Fibroblast of skin of right quadriceps (primary cell): ENCODE measurements at regions not wholly inside any gene's neighbourhood (a gene's known extent, or its start where the extent isn't known, plus 50 kb on each side); places are given as distances from the start of the nearest gene placed in this dataset.

Source experiments
- DNase-seq: peaks from one replicate; pipeline ENCODE4 v3.0.0-alpha.2; 2013

DNA sequence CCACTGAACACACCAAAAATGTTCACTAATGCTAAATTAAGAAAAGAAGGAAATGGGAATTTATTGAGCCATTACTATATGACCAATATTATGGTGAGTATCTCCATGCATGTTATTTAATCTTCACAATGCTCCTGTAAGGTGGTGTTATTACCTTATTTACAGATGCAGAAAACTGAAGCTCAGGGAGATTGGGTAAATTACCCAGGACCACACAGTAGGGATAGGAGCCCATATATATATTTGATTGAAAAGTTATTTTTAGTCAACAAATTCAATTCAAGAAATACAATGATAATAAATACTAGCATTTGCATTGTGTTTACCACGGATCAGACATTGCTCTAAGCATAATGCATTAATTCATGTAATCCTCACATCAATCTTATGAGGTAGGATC, 202.2 kb upstream of the FBXO11 start:
- no peak for DNase-seq

DNA sequence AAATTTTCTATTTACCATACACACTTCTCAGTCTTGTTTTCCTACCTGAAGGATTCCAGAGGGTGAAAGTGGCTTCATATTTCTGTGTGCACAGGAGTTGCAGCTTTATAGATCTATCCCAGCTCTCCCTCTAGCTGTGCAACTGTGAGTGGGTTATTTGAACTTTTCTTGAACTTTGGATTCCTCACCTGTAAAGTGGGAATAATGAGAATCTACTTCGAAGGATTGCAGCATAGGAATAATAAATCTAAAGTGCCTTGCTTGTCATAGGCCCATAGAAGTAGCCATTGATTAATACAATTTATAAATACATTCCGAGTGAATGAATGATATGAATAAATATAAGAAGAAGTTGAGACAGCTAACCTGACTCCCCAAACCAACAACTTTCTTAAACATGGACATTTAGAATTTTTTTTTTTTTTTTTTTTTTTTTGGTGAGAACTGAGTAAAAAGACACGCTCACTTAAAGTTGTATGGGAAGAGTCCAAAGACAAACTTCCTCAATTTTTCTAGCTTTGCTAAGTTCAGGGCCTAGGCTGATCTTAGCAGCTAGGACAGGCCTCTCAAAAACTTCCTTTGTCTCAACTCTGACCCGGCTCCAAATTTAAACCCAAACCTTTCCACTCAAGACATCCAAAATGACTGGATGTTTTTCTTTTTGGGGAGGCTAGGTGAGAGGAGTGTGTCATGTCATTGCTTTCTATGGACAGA, 203.3 kb upstream of the FBXO11 start:
- DNase-seq, result no peak

DNA sequence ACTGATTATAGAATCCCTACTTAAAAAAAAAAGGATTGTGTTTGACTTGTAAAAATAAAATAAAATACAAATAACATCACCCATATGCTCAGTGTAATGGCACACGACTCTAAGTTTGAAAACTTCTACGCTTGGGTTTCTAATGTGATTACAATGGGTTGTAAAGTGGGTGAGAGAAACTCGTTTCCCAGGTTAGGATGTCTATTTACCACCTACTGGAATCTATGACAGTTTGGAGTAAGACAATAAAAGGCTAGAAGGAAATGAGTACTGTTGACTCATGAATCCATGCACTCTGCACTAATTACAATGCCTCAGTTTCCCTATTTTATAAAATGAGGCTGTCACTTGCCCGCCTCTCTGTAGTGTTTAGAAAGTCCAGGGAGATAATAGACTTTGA, 204.0 kb upstream of the FOXN2 start:
- DNase-seq, result no peak

DNA sequence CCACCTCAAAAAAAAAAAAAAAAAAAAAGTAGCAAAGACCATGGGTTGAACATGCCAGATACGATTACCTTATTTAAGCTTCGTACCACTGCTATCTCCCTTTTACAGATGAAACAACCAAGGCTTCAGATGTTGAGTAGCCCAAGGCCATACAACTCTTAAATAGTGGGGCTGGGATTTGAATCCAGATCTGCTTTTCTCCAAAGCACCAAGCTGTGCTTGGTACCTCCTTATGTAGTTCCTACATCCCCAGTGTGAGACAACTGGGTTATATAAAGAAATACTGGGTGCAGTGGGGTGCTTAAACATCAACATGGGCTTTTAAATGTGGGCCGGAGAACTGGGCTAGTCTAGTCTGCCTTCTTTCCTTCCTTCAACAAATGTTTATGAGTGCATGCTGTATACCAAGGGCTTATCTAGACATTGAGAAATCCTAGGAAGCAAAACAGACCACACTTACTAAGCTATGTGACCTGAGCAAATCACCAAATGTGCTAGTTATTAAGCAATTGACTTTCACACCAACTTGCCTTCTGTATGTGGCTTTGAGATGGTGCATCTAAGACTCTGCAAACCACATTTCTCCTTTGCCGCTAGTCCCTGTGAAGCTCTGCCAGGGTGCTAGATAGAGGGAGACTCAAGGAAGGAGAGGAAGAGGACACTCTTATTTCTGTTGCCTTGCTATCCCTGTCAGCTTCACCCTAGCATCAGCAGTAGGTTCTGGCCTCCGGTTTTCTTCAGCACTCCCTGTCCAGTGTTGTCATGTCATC, 201.4 kb upstream of the FOXN2 start:
- peak; percentile 32 for DNase-seq

DNA sequence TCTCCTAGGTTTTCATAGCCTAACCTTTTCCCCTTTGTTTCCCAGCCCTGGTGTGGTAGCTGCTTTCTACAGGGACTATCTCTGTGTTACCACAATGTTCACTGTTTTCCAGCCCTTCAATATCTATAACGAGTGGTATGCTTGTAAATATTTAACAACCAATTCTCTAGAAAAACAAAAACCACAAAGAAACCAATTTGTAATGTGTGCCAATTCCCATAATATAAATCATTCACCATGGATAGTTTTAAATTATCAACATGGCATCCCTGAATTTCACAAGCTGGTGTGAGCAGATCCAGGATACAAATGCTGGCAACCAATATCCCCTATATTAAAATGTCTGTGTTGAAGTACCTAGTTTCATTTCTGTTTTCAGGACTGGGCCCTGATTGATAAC, 200.7 kb upstream of the FOXN2 start:
- no peak for DNase-seq

DNA sequence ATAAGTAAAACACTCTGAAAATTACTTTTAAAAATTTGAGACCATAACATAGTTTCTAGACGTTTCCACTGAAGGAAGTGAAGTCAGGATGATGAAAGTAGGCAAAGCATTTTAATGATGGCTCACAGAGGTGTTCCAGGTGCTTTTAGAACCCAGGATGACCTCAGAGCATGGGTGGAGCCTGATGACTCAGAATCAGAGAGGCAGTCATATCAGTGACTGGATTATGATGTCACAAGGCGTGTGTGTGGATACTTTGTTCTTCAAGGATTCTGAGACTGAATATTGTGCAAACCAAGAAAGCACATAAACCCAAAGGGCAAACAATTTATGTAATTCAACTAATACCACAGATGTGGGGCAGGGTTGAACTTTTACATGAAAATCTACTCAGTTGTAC, 200.2 kb upstream of the FOXN2 start:
- DNase-seq, result peak; percentile 42

DNA sequence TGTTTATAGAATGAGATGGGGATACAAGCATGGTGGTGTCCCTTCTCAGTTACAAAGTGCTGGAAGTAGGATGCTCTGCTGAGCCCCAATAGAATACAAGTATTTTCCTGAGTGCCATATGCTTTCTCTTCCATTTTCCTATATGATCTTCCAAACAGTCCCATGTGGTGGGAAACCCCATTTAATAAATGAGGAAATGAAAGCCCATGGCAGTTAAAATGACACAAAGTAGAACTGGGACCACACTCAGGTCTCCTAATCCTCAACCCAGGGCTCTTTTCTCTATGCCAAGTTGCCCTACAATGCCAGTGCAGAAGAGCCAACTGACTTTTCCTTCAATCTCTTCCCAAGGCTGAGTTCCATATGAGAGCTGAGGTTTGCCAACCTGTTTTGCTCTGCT, 198.0 kb upstream of the FOXN2 start:
- DNase-seq, result no peak

DNA sequence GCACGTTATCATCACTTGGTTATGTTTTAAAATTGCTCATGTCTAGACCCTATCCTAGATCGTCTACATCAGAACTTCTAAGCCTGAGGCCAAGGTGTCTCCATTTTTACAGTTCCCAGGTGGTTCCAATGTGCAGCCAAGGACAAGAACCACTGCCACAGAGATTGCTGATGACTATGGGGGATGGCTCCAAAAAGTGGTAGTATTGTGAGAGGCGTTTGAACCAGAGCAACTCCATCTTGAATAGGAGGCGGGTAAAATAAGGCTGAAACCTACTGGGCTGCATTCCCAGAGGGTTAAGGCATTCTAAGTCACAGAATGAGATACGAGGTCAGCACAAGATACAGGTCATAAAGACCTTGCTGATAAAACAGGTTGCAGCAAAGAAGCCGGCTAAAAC, 195.6 kb upstream of the FOXN2 start:
- DNase-seq, result no peak

DNA sequence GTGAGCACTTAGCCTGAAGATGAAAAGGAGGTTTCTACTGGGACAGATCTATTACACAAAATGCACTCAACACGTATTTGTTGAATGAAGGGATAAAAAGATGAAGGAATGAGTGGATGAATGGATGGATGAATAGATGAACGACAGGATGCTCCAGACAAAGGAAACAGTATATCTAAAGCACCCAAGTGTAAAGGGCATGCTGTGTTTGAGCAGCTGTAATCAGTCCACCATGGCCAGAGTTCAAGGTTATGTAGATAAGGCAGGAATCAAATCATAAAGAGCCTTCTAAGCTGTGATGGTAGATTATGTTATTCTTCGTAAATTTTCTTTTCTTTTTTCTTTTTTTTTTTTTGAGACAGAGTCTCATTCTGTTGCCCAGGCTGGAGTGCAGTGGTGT, 194.4 kb upstream of the FOXN2 start:
- no peak for DNase-seq

DNA sequence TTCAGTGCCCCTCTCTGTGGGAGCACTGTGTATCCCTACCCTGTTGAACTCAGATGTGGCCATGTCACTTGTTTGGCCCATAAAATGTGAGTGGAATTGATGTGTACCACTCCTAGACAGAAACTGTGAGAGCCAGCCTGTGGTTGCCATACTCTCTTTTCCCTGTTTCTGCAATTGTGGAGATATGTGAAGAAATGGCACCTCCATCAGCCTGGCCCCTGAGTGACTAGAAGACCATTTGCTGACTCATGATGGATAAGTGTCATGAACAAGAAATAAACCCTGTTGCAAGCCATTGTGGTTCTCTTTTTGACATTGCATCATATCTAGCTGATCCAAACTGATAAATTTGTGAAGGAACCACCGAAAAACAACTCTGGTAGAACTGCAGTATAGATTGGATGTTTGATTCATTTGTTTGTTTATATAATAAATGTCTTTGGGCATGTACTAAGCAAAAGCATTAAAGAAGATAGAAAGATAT, 193.7 kb upstream of the FOXN2 start:
- DNase-seq, result peak; percentile 8

DNA sequence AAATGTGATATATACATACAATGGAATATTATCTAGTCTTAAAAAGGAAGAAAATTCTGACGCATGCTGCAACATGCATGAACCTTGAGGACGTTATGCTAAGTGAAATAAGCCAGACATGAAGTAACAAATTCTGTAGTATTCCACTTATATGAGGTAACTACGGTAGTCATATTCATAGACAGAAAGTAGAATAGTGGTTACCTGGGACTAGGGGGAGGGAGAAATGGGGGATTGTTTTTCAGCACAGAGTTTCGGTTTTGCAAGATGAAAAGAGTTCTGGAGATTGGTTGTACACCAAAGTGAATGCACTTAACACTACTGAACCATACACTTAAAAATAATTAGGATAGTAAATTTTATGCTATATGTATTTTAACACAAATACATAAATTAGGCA, 192.3 kb upstream of the FOXN2 start:
- no peak for DNase-seq

DNA sequence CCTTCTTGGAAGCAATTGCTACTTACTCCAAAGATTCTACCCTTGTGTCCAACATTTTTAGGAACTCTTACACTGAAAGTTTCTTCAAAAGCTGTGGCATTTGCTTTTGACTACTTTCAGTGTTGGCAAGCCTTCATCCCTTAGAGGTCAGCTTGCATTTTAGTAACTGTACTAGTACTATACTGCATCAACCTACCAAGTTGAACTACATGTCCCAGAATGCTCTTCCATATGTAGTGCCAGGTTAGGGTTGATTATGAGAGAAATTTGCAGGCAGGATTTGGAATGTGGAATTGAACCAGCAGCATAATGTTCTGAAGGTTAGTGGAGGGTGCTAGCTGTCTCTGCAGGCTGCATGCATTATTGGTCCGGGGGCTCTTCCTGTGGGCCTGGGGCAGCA, 189.9 kb upstream of the FOXN2 start:
- no peak for DNase-seq

DNA sequence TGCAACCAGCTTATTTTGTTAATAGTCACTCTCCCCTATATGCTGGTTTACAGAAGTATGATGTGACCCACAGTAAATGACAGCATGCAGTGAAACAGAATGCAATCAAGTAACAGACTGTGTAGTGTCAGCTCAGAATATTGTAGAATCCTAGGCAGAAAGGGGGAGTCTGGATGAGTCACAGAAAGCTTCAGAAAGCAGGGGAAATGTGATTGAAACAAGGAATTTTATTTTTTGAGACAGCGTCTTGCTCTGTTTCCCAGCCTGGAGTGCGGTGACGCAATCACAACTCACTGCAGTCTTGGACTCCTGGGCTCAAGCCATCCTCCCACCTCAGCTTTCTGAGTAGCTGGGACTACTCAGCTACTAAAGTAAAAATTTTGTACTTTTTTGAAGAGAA, 188.3 kb upstream of the FOXN2 start:
- DNase-seq, result peak; percentile 71

DNA sequence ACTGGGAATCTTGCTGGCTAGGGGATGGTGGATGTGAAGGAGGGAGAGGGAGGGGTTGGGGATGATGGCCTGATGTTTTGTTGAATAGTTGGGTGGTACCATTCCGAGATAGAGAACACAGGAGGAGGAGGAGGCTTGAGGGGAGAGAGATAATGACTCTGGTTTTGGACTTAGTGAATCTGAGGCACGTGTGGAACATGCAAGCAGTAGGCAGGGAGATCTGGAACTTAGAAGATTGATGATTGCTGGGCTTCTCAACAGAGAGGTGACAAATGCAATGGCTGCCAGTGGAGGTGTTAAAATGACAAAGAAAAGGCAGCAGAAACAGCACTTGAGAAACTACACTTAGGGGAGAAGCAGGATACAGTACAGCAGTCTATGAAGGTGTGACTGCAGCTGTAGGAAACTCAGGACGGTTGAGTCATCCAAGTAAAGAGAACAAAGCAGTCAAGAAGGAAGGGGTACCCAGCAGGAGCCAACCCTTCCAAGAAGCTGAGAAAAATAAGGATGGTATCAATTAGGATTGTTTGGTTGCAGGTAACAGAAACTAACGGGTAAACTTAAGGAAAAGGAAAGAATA, 186.8 kb upstream of the FOXN2 start:
- DNase-seq, result no peak

DNA sequence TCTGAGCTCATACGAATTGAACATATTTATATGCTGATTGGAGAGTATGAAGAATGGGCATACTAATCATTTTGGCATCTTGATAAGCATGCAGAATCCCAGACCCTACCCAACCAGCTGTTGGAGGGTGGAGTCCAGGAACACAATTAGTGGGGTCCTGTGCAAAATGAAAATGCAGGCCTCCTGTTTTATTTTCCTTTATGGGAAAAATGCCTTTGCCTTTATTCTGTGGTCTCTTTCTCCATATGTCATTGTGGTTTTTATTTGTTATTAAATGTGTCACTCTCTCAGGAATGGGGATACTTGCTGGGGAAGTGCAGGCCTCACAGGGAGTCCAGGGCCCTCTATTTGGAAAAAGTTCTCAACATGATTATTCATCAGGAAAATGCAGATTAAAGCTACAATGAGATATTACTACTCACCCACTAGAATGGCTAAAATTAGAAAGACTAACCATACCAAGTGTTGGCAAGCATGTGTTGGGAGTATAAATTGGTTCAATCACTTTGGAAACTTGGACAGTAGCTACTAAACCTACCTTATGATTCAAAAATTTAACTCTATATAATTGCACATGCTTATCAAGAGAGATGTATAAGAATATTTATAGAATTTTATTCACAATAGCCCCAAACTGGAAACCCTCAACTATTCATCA, 185.1 kb upstream of the FOXN2 start:
- peak; percentile 38 for DNase-seq

DNA sequence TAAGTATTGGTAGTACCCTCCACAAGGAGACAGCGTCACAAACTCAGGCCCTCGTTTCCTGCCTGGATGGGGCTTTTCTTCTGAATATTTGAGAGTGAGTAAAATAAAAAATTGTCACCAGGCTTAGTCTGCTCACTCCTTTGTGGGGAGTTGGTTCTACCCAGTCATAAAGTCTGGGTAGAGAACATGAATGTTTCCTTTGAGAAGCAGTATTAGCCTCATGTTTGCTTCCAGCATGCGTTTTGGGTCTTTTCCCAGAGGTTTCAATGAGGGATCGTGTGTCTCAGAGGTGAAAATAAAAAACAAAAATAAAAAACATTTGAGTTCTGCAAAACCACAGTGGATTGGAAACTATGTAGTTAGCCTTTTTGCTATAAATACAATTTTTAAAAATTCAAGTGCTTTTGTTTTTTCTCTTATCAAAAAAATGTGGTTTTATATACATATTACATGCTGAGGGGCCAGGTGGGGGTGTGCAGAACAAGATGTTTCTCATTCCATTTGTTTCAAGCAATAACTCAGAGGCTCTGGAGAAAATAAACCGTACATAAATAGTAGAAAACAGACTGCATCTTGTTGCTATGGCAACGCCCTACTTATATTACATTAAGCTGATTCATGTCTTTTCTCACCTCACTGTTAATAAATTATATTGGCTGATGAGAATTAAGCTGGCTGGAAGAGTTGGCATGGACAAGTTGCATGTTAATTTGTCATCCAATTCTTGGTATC, 182.8 kb upstream of the FOXN2 start:
- DNase-seq, result peak; percentile 81

DNA sequence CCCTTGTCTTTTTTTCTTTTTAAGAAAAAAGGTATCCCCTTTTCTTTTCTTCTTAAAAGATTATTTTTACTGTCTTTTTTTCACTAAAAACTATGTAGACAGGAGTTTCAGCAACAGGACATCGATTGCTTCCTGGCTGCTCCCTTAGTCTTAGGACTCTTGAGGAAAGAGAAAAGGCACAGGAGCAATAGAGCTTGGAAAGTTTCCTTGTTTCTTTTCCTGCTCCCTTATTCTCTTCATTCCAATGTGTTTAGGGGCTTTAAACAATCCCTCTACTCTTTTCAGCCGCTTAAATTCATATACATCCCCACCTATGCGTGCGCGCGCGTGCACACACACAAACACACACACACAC, 182.2 kb upstream of the FOXN2 start:
- no peak for DNase-seq

DNA sequence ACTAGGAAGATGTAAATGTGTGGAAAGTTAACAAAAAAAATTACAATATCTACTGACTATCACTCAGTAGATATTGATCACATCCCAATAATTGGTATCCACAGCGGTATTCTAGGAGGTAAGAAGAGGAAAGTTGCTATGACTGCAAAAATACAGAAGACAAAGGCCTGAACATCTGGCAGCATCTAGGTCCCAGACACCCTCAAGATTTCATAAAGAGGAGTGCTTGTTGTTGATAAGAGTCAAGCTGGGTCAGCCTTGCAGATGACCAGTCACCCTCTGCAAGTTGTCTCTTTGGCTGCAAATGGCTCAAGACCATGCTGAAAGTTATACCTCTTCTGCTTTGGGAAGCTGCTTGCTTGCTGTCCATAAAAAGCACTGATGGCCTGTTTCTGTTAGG, 179.8 kb upstream of the FOXN2 start:
- DNase-seq, result no peak

DNA sequence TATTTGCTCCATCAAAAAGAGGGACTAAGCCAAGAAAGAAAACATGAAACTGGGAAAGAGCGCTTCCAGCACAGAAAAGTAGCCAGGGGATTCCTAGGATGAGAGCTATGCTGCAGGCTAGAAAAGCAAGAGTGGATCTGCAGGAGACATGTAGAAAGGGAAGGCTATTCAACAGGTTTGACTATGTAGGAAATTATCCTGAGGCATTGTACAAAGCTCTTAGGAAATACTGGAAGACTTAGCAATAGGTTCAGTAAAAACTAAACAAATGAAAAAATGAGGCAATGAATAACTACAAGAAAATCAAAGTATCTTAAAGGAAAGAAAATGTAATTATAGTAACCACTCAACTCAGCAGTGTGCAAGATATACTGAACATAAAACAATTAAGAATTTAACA, 178.7 kb upstream of the FOXN2 start:
- DNase-seq, result no peak

DNA sequence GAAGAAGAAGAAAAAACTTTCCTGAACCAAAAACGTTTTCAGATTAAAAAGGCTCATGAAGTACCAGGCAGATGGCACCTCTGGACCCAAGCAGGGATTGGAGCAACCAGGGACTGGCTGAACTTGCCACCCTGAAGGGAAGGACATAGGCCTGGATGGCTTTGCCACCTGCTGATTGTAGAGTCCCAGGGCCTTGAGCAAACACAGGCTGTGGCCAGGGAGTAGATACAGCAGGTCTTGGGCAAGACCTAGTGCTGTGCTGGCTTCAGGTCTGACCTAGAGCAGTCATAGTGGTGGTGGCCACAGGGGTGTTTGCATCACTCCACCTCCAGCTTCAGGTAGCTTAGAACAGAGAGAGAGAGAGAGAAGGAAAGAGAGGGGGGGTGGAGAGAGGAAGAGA, 176.7 kb upstream of the FOXN2 start:
- no peak for DNase-seq

DNA sequence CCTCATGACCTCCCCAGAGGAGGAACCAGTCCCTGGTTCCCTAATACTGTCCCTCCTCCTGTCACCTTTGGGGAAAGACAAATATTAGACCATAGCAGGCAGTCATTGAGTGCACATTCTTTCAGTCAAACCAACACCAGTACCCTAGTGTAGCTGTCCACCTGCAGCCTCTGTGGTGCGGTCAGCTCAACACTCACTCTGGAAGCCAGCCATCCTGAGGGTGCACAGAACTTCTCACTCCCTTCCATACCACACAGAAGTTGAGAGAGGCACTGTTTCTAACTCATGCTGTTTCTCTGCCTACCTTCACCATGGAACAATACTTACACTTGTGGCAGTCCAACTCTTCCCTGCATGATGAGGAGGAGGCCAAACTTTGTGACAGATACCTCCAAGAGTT, 175.6 kb upstream of the FOXN2 start:
- no peak for DNase-seq

DNA sequence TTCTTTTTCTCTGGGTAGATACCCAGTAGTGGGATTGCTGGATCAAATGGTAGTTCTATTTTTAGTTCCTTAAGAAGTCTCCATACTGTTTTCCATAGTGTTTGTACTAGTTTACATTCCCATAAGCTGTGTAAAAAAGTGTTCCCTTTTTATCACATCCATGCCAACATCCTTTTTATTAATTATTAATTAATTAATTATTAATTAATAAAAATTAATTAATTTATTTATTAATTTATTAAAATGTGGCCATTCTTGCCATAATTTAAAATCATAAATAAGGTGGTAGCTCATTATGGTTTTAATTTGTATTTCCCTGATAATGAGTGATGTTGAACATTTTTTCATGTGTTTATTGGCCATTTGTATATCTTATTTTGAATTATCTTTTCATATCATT, 173.9 kb upstream of the FOXN2 start:
- DNase-seq, result no peak

DNA sequence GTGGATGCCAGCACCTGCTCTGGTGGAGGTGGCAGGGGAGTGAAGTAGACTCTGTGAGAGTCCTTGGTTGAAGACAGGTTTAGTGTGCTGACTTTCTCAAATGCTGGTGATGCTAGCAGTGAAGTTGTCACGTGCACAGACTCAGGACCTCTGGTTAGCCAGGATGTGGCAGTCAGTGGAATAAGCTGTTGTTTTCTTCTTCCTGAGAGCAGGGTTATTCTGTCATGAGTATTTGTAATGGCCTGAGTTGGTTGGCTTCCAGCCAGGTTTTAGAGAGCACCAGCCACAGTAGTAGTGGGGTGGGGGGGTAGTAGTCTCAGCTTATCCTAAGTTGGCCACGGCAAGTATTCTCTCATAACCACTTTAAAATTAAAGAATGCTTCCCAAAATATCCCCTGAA, 169.7 kb upstream of the FOXN2 start:
- DNase-seq, result peak; percentile 8
